ENCODE measurements at regions not wholly inside any gene's neighbourhood (a gene's known extent, or its start where the extent isn't known, plus 50 kb on each side); places are given as distances from the start of the nearest gene placed in this dataset.
"Not testable (repeated sequence)": the region's sequence is repeated elsewhere in the genome, so short reads cannot be mapped to it uniquely, and the experiment has no call there.

- DNase-seq: not testable (repeated sequence)
Measured at GRCh38 chrX:132302687-132303086, 83.4 kb upstream of the RAP2C start.

- DNase-seq: no peak
Measured at GRCh38 chrX:132294776-132295495, 75.7 kb upstream of the RAP2C start.

- DNase-seq: no peak
Measured at GRCh38 chrX:132294192-132294591, 74.9 kb upstream of the RAP2C start.

- DNase-seq: peak; percentile 13
Measured at GRCh38 chrX:132292793-132293192, 73.5 kb upstream of the RAP2C start.

GRCh38 chrX:132277953-132278614 is 58.8 kb upstream of the RAP2C start:
- DNase-seq: no peak

- DNase-seq: no peak
Measured at GRCh38 chrX:132272826-132273225, 53.6 kb upstream of the RAP2C start.

- no peak for DNase-seq
Measured at GRCh38 chrX:132271311-132271778, 52.1 kb upstream of the RAP2C start.

GRCh38 chrX:132270699-132271098 is 51.5 kb upstream of the RAP2C start:
- DNase-seq: no peak

- no peak for DNase-seq
Measured at GRCh38 chrX:132270021-132270420, 50.8 kb upstream of the RAP2C start.
